Endothelial cell of umbilical vein (primary cell): ENCODE measurements at regions not wholly inside any gene's neighbourhood (a gene's known extent, or its start where the extent isn't known, plus 50 kb on each side); places are given as distances from the start of the nearest gene placed in this dataset.

Source experiments
- BruUV-seq: library from RNA; stranded (reverse); fragments of 400-500 nt; replicated peaks from 2 replicates; lab custom pipeline; 2021; lab: Mats Ljungman, UMichigan
- CTCF ChIA-PET: fragments of 300-600, 350-600 bp; sonication (Branson Sonifier 250); formaldehyde crosslinking; loops from one replicate; lab custom pipeline; 2021; ENCODE audit warnings: antibody characterized with exemption, inconsistent platforms; lab: Charles Lee
- POLR2A ChIA-PET: fragments of 300-600, 350-600 bp; sonication (Branson Sonifier 250); formaldehyde crosslinking; loops from one replicate; lab custom pipeline; 2021; ENCODE audit warnings: antibody characterized with exemption, inconsistent platforms; lab: Charles Lee
- DNase-seq: peaks from one replicate; pipeline ENCODE4 v3.0.0-alpha.2; 2011; ENCODE audit warnings: low read depth, low spot score
- FAIRE-seq: peaks from 2 replicates; lab custom pipeline; 2011; peaks lifted over from hg19 to GRCh38; lab: Jason Lieb, UNC
- H2AFZ ChIP-seq: 2 replicates; pipeline ENCODE4 v1.6.0; 2012; ENCODE audit warnings: low read depth, low read length, control low read depth, inconsistent platforms
- H3K27ac ChIP-seq: 2 replicates; pipeline ENCODE4 v1.5.1; 2011; ENCODE audit warnings: low read depth, mild to moderate bottlenecking, control low read depth, low read length, moderate library complexity; ENCODE audit not compliant: insufficient read depth
- H3K27me3 ChIP-seq, 2 experiments: 2 replicates each; pipeline versions ENCODE4 v1.6.0 to v1.6.1; 2011; ENCODE audit warnings: low read length in 2 of 2, mixed read lengths in 1 of 2; ENCODE audit not compliant: control insufficient read depth in 2 of 2, insufficient read depth in 2 of 2
- H3K36me3 ChIP-seq, 2 experiments: 2 replicates in 1 of 2; 3 replicates in 1 of 2; pipeline ENCODE4 v1.5.1; 2011; ENCODE audit warnings: low read length in 2 of 2, mild to moderate bottlenecking in 1 of 2, moderate library complexity in 1 of 2; ENCODE audit not compliant: control insufficient read depth in 2 of 2, insufficient read depth in 2 of 2; ENCODE audit errors: extremely low read depth in 1 of 2
- H3K4me1 ChIP-seq: 3 replicates; pipeline ENCODE4 v1.5.1; 2011; ENCODE audit warnings: mild to moderate bottlenecking, low read length; ENCODE audit not compliant: control insufficient read depth, insufficient read depth; ENCODE audit errors: extremely low read depth
- H3K4me2 ChIP-seq: 2 replicates; pipeline ENCODE4 v1.6.1; 2011; ENCODE audit warnings: low read length, control low read depth, mixed read lengths; ENCODE audit not compliant: insufficient read depth
- H3K4me3 ChIP-seq, 3 experiments: fragments of 200-600 bp in 1 of 3; sonication (generic), shearing (Covaris generic) in 1 of 3; replicated peaks in 1 of 3; 2 replicates each; pipeline ENCODE4 v1.5.1; 2011 to 2016; ENCODE audit warnings: control low read depth in 3 of 3, low read length in 3 of 3, mild to moderate bottlenecking in 2 of 3, inconsistent platforms in 1 of 3, low read depth in 1 of 3, moderate library complexity in 1 of 3; ENCODE audit not compliant: insufficient read depth in 1 of 3
- H3K79me2 ChIP-seq: 2 replicates; pipeline ENCODE4 v1.6.0; 2012; ENCODE audit warnings: low read length, inconsistent platforms; ENCODE audit not compliant: control insufficient read depth, insufficient read depth
- H3K9ac ChIP-seq: replicated peaks from 2 replicates; pipeline ENCODE3; 2011; ENCODE audit warnings: low read length, control low read depth; ENCODE audit not compliant: insufficient read depth; ENCODE audit errors: extremely low read depth
- H3K9me1 ChIP-seq: replicated peaks from 3 replicates; pipeline ENCODE4 v1.6.0; 2011; ENCODE audit warnings: mild to moderate bottlenecking, low read length; ENCODE audit not compliant: control insufficient read depth, insufficient read depth; ENCODE audit errors: extremely low read depth
- H3K9me3 ChIP-seq: replicated peaks from 2 replicates; pipeline ENCODE4 v1.5.1; 2012; ENCODE audit warnings: low read length, inconsistent platforms; ENCODE audit not compliant: control insufficient read depth, insufficient read depth
- H4K20me1 ChIP-seq: replicated peaks from 2 replicates; pipeline ENCODE3; 2011; ENCODE audit warnings: mild to moderate bottlenecking, low read length; ENCODE audit not compliant: control insufficient read depth, insufficient read depth; ENCODE audit errors: extremely low read depth
- CTCF ChIP-seq, 2 donors: IDR thresholded peaks; 1 replicate in 1 of 2; 2 replicates in 1 of 2; pipeline ENCODE4 v1.5.1; 2011; ENCODE audit warnings: low read length in 2 of 2, mild to moderate bottlenecking in 2 of 2, moderate library complexity in 2 of 2, control low read depth in 1 of 2, inconsistent platforms in 1 of 2, low read depth in 1 of 2; ENCODE audit not compliant: insufficient read depth in 1 of 2; ENCODE audit errors: extremely low read depth in 1 of 2
- EZH2 ChIP-seq: IDR thresholded peaks from 2 replicates; pipeline ENCODE4 v1.6.1; 2012; ENCODE audit warnings: borderline replicate concordance, low read depth, mild to moderate bottlenecking, moderate library complexity, low read length, inconsistent platforms; ENCODE audit not compliant: severe bottlenecking
- FOS ChIP-seq: IDR thresholded peaks from 2 replicates; pipeline ENCODE4 v1.6.1; 2011; ENCODE audit warnings: mild to moderate bottlenecking, low read length, moderate library complexity, borderline replicate concordance; ENCODE audit not compliant: insufficient read depth
- GATA2 ChIP-seq: IDR thresholded peaks from 2 replicates; pipeline ENCODE4 v1.7.0; 2011; ENCODE audit warnings: low read depth, mild to moderate bottlenecking, moderate library complexity, mixed read lengths, low read length; ENCODE audit not compliant: insufficient read length, insufficient read depth
- JUN ChIP-seq: IDR thresholded peaks from 2 replicates; pipeline ENCODE4 v1.6.1; 2011; ENCODE audit warnings: borderline replicate concordance, low read depth; ENCODE audit not compliant: insufficient read length, insufficient read depth
- MAX ChIP-seq: IDR thresholded peaks from 2 replicates; pipeline ENCODE4 v1.6.1; 2011; ENCODE audit not compliant: insufficient read depth, insufficient read length
- MYC ChIP-seq: IDR thresholded peaks from one replicate; pipeline ENCODE4 v1.6.1; 2011; ENCODE audit warnings: mild to moderate bottlenecking, low read depth, low read length
- POLR2A ChIP-seq: IDR thresholded peaks from 2 replicates; pipeline ENCODE4 v1.6.1; 2012; ENCODE audit warnings: low read depth, mild to moderate bottlenecking, control low read depth, low read length
- POLR2AphosphoS5 ChIP-seq: IDR thresholded peaks from 2 replicates; pipeline ENCODE4 v1.6.1; 2012; ENCODE audit warnings: low read depth, mild to moderate bottlenecking, control low read depth, low read length, moderate library complexity; ENCODE audit not compliant: insufficient read depth
- dilution Hi-C: fragments of 300-500 bp; cut with MboI; formaldehyde crosslinking; loops from one replicate; pipeline ENCODE4 v1.15.0; 2019; ENCODE audit warnings: low sequenced_read_pairs; ENCODE audit not compliant: extremely low pct_ligation_motif_present
- intact Hi-C: fragments of 100-400 bp; cut with micrococcal nuclease; formaldehyde crosslinking; loops from one replicate; pipeline ENCODE4 v1.10.0; 2022

DNA sequence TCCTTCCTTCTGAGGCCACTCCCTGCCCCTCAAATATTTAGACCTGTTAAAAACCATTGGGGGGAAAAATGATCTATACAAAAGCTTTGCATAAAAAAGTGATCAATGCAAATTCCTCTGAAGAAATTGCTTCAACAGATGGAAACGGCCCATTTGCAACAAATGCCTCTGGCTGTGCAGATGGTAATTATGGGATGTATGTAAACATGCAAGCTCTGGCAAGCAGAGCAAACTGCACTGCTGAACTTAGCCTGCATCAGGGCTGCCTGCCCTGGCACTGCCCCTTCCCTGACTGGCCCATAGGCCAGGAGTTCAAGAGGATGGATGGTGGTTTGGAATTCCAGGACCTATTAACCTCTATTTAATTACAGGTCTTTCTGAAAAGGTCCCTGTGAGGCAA, 388.7 kb downstream of the MIAT start:
- peaks cover 3 to 10% of the 10 kb centered on the region in 2 experiments for H3K27me3 ChIP-seq

More for the DNA sequence above, 388.7 kb downstream of the MIAT start:
- TF ChIP-seq MAX (no peak), JUN (no peak), CTCF (IDR thresholded peaks at IDR 0.05; ENCODE audit: extremely low read depth in 1 of 2, insufficient read depth in 1 of 2, low read depth in 1 of 2, low read length in 2 of 2) (no peak), POLR2A (no peak), FOS (no peak), MYC (no peak), GATA2 (no peak), POLR2AphosphoS5 (no peak), EZH2 (no peak)
- H3K36me3 ChIP-seq, result no peaks in the 10 kb centered on the region
- no peaks in the 10 kb centered on the region for H4K20me1 ChIP-seq
- POLR2A ChIA-PET, result no interaction called here
- H3K9ac ChIP-seq, result no peak overlapping the region
- H3K79me2 ChIP-seq, result no peaks in the 10 kb centered on the region
- no peak for DNase-seq
- dilution Hi-C loops (no loop called here), intact Hi-C loops (no loop called here)
- BruUV-seq, result no TSS peak
- no peaks in the 10 kb centered on the region for H3K9me1 ChIP-seq
- no peak overlapping the region for H3K4me2 ChIP-seq
- no peaks in the 10 kb centered on the region for H3K9me3 ChIP-seq
- H3K4me1 ChIP-seq, result peaks cover 6% of the 10 kb centered on the region
- no peak overlapping the region for H3K4me3 ChIP-seq
- CTCF ChIA-PET, result interaction anchor here (0.8 to 1.6 kb wide), 2 partner anchors 14 to 17 kb away, joined by 3 read pairs; no protein-coding TSS in a partner anchor
- FAIRE-seq, result no peak
- H2AFZ ChIP-seq, result no peak overlapping the region
- no peak overlapping the region for H3K27ac ChIP-seq
